T47D (cell line): ENCODE measurements at regions not wholly inside any gene's neighbourhood (a gene's known extent, or its start where the extent isn't known, plus 50 kb on each side); places are given as distances from the start of the nearest gene placed in this dataset.
A peak's percentile ranks its signal among the peaks of the same experiment; 100 is the strongest.
"Not testable (repeated sequence)": the region's sequence is repeated elsewhere in the genome, so short reads cannot be mapped to it uniquely, and the experiment has no call there.

Source experiments
- DNase-seq, 2 experiments: peaks; one replicate each; pipeline versions ENCODE4 v3.0.0 to v3.0.0-alpha.2; 2011 to 2012; ENCODE audit warnings: low read depth in 1 of 2, low spot score in 1 of 2
- JUND ChIP-seq: IDR thresholded peaks from 2 replicates; pipeline ENCODE4 v1.6.1; 2012; ENCODE audit warnings: low read depth
- in situ Hi-C: cut with HindIII; loops from 2 replicates; pipeline ENCODE4 v1.10.0; 2016; ENCODE audit warnings: low sequenced_read_pairs, low pct_unique_long_range_greater_than_20kb

DNA sequence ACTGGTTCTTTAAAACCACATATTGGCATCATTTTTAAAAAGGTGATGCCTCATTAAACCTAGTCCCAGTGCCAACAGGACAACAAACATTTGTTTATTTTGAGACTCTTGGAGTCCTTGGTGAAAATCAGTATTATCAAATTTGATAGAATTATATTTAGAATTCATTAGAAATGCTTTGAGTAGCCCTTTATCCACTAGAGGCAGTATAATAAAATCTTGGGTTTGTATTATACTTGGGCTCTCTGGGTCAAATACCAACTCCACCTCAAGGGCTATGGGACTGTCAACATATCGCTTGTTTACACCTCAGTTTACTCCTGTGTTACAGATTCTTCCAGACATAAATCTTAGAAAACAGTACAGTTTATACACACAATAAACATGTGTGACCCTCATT, 335.7 kb upstream of the FSTL5 start:
- in situ Hi-C loops: no loop called here
- peak in 1 of 2 experiments; percentile 2 for DNase-seq
- no peak for TF ChIP-seq JUND

DNA sequence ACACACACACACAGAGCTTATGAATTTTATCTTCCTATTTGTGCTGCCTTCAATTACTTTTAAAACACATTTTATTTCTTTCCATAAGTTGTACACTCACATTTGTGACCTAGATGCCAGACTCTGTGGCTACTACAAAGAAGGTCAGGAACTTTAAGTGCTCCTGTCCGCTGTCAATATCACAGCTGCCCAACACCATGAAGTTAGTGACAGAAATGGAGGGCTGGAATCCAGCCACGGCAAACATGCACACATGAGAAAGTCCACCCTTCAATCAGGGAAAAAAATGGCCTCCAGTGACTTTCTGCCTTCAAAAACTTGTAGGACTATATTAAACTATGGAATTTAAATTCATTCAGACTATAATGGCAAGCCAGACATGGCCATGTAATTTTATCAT, 334.4 kb upstream of the FSTL5 start:
- no peak for DNase-seq
- in situ Hi-C loops: no loop called here
- TF ChIP-seq JUND: no peak

DNA sequence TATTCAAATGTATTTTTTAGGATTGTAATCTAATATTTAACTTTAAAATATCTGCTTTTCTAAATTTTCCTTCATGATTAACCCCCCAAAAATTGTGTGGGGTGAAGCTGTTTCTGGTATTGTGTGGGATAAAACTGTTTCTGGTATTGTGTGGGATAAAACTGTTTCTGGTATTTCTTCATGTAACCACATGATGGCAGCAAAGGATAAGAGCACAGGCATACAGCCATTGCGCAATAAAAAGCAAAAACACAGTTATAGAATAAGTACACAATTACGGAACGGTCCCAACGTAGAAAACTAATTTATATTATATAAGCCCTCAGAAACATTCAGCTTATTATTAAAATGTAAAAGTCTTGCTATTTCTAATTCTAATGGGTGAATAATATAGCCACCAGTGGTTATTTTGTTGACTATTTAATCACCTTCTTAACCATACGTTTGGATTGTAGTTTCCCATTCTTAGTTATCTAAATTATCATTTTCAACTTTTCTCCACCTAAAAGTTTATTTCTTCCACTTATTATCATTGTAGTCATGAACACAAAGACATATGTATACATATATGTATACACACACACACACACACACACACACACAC, 333.9 kb upstream of the FSTL5 start:
- DNase-seq: peak in 1 of 2 experiments; percentile 40
- in situ Hi-C loops: no loop called here
- no peak for TF ChIP-seq JUND

DNA sequence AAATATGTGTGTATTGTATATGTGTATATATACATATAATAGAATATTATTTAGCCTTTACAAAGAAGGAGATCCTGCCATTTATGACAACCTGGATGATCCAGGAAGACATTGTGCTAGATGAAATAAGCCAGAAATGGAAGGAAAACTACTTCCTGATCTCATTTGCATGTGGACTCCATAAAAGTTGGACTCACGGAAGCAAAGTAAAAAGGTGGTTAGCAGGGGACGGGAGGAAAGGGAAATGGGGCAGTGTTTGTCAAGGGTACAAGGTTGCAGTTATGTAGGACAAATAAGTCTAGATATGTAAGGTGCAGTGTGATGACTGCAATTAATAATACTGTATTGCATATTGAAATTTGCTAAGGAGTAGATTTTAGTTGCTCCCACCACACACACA, 331.1 kb upstream of the FSTL5 start:
- no peak for DNase-seq
- TF ChIP-seq JUND: no peak
- in situ Hi-C loops: no loop called here

DNA sequence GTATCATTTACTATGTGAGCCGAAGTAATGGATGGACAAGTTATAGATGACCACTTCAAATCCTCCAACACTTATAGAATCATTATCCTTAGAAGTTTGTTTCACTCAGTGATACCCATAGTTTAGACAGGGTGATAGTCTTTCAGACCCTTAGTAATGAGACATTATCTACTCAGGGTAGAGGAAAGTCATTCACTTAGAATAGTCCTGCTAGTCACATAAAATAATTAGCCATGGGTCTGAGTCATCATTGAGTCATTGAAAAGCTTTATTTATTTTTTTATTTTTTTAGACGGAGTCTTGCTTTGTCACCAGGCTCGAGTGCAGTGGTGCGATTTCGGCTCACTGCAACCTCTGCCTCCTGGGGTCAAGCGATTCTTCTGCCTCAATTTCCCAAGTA, 321.7 kb upstream of the FSTL5 start:
- in situ Hi-C loops: no loop called here
- no peak for DNase-seq
- TF ChIP-seq JUND: no peak

DNA sequence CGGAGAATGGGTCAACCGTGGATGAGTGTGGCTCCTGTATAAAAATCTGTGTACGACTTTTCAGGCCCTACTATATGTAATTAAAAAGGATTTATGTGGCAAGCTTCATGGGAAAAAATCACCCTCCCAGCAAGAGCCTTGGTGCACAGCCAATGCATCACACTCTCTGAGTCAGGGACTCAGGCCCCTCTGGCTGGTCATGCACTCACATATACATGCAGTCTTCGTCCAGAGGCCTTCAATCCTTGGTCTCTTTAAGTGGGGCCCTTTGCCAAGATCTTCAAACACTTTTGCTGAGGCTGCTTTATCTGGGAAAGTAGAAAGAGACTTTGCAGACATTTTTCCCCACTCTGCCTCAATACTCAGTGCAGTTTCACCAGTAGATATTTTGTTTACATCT, 311.4 kb upstream of the FSTL5 start:
- DNase-seq: no peak
- in situ Hi-C loops: no loop called here
- no peak for TF ChIP-seq JUND

DNA sequence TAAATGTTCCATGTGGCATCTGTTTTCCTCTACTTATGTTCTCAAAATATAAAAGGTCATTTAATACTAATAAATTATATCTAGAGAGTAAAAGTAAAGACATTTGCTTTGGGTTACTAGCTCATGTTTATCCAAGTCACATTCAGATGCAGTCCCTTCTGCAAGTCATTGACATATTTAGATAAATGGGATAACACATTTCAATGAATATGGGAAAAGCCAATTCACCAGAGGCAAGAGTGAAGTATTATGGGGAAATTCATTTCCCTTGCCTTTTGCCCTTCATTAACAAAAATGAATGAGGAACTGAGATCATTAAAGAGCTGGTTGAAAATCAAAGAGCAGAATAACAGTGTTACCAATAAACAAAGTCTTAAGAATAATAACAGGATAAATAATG, 306.2 kb upstream of the FSTL5 start:
- no peak for DNase-seq
- in situ Hi-C loops: no loop called here
- no peak for TF ChIP-seq JUND

DNA sequence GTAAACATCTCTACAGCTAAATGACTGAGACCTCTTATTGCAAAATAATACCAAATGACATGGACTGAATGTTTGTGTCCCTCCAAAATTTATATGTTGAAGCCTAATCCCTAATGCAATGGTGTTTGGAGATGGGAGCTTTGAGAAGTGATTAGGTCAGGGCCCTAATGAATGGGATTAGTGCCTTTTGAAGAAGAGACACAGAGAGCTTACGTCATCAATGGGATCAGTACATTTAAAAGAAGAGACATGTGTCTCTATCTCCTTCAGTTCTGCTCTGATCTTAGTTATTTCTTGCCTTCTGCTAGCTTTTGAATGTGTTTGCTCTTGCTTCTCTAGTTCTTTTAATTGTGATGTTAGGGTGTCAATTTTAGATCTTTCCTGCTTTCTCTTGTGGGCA, 301.6 kb upstream of the FSTL5 start:
- DNase-seq, in situ Hi-C loops: not testable (repeated sequence)

DNA sequence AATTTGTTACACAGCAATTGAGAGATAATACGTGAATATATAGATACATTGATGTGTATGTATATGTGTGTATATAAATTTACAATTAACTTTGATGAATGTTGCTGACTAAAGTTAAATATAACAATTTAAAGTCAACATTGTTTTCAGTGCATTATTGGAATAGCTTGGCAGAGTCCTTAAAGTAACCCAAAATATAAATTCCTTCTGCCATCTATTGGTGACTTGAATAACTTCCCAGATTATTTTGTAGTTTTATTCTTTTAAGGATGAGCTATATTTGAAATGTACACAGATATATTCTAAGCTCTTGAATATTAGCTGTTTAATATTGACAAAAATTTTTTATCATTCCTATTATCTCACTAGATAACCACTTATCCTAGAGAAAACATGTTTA, 298.2 kb upstream of the FSTL5 start:
- DNase-seq: peak; percentile 11 to 24
- in situ Hi-C loops: no loop called here
- no peak for TF ChIP-seq JUND

DNA sequence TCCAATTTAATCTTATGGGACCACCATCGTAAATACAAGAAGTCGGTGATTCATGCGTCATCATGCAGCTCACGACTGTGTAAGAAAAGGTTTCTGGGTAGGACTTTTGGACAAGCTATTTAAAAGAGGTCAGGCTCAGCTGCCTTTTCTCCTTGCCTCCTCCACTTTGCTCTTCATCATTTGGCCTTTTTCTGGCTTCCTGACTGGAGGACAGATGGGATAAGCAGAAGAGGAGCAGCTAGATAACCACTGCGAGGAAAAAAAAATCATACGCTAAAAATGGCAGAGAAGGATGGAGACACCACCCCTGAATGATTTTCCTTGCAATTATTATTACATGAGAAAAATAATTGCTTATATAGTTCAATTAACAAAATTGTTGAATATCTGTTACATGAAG, 294.3 kb upstream of the FSTL5 start:
- no peak for DNase-seq
- in situ Hi-C loops: no loop called here
- no peak for TF ChIP-seq JUND

DNA sequence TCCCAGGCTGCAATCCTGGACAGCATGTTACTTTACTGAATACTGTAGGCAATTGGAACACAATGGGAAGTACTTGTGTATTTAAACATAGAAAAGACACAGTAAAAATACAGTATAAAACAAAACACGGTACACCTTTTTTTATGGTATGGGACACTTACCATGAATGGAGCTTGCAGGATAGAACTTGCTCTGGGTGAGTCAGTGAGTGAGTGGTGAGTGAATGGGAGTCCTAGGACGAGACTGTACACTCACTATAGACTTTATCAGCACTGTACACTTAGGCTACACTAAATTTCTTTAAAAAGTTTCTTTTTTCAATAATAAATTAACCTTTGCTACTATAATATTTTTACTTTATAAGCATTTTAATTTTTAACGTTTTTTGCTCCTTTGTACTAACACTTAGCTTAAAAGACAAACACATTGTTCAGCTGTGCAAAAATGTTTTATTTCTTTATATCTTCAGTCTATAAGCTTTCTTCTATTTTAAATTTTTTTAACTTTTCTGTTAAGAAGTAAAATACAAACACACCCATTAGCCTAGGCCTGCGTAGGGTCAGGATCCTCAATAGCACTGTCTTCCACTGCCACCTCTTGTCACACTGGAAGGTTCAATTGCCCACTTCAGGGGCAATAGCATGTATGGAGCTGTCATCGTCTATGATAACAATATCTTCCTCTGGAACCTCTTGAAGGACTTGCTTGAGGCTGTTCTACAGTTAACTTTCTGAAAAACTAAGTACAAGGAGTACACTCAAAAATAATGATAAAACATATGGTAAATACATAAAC, 293.5 kb upstream of the FSTL5 start:
- in situ Hi-C loops: no loop called here
- no peak for DNase-seq
- TF ChIP-seq JUND: no peak

DNA sequence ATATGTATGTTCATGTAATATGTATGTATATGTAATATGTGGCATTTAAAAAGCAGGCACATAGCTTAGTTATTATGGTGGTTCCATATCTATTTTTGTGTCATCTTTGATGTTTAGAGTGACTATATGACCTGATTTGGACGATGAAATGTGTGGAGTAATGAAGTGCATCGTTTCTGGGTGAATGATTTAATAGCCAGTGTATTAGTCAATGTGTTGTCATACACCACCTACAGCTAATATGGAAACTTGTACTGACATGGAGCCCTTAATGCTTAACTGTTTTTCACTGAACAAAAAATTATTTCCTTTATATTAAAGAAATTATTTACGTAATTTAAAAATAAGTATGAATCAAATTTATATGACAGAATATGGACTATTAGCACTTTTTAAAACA, 292.3 kb upstream of the FSTL5 start:
- in situ Hi-C loops: no loop called here
- no peak for TF ChIP-seq JUND
- DNase-seq: no peak

DNA sequence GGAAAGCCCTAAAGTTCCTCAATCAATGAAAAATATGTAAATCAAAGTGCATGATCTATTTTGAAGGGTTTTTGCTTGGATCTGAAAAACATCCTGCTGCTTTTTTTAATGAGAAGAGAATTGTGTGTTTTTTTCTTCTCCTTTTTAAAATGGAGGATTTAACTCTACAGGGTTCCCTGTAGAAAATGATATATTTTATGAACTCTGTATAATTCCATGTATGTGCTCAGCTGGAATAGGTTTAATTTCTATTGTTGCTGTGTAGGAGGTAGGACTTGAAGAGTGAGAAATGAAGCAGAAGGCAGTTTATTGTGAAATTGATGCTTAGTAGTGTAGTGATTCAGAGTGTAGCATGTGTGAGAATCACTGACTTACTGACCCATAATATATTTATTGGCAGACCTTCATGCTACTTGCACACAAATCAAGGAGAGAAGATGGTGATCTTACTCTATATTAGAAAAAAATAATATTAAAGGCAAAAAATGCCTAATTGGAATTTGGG, 286.8 kb upstream of the FSTL5 start:
- in situ Hi-C loops: no loop called here
- no peak for DNase-seq
- no peak for TF ChIP-seq JUND

DNA sequence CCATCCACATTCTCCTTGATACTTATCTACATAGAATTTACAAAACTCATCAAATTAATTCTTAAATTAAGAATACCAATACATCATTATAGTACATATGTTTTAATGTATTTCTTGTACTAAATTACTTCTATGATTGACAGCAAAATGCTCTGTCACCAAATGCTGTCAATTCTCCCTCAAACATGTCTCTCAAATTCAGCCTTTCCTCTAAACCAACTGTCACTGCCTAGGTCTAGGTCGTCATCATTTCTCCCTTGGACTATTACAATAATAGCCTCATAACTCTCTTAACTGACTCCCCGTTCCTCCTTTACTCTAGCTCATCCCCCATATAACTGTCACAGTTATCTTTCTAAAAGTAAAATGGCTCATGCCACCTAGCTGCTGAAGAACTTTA, 279.7 kb upstream of the FSTL5 start:
- in situ Hi-C loops: no loop called here
- no peak for TF ChIP-seq JUND
- DNase-seq: no peak
